ENCODE measurements at regions not wholly inside any gene's neighbourhood (a gene's known extent, or its start where the extent isn't known, plus 50 kb on each side); places are given as distances from the start of the nearest gene placed in this dataset.

GRCh38 chr3:145209561-145209960 is 951.4 kb downstream of the PLOD2 start:
- H2AFZ ChIP-seq: no peak overlapping the region
- no peaks in the 10 kb centered on the region for H3K9me3 ChIP-seq (ENCODE audit: insufficient read depth, low read depth)
- intact Hi-C loops (cut with micrococcal nuclease; ENCODE audit: unreplicated experiment): no loop called here
- H3K79me2 ChIP-seq (ENCODE audit: low read depth): no peaks in the 10 kb centered on the region
- H3K9me2 ChIP-seq (ENCODE audit: insufficient read depth): no peaks in the 10 kb centered on the region
- no peaks in the 10 kb centered on the region for H3F3A ChIP-seq (ENCODE audit: insufficient read depth, low read depth)
- H3K36me3 ChIP-seq (ENCODE audit: low read depth): no peaks in the 10 kb centered on the region
- DNase-seq: no peak
- no peaks in the 10 kb centered on the region for H3K4me1 ChIP-seq (replicated peaks; ENCODE audit: insufficient read depth)
- no peak overlapping the region for H3K27ac ChIP-seq
- no peak overlapping the region for H3K4me3 ChIP-seq
- H3K4me2 ChIP-seq: no peak overlapping the region
- no peaks in the 10 kb centered on the region for H4K20me1 ChIP-seq (ENCODE audit: insufficient read depth)
- H3K27me3 ChIP-seq (ENCODE audit: insufficient read depth, low read depth): no peaks in the 10 kb centered on the region
- TF ChIP-seq CTCF (conservative IDR thresholded peaks at IDR 0.05) (no peak), EZH2 (IDR thresholded peaks at IDR 0.05; ENCODE audit: low read depth) (no peak)
- BruUV-seq (replicated peaks): no TSS peak
- ChIA-PET CTCF (no interaction called here), POLR2A (ENCODE audit: unreplicated experiment) (no interaction called here)

- Histone ChIP-seq H2AFZ (no peak overlapping the region), H3K4me2 (no peak overlapping the region), H3K9me2 (ENCODE audit: insufficient read depth) (no peaks in the 10 kb centered on the region), H3K9me3 (ENCODE audit: insufficient read depth, low read depth) (no peaks in the 10 kb centered on the region), H3K4me1 (replicated peaks; ENCODE audit: insufficient read depth) (no peaks in the 10 kb centered on the region), H3F3A (ENCODE audit: insufficient read depth, low read depth) (no peaks in the 10 kb centered on the region), H3K27me3 (ENCODE audit: insufficient read depth, low read depth) (no peaks in the 10 kb centered on the region), H4K20me1 (ENCODE audit: insufficient read depth) (no peaks in the 10 kb centered on the region), H3K36me3 (ENCODE audit: low read depth) (no peaks in the 10 kb centered on the region), H3K4me3 (no peak overlapping the region), H3K79me2 (ENCODE audit: low read depth) (no peaks in the 10 kb centered on the region), H3K27ac (no peak overlapping the region)
- ChIA-PET CTCF (no interaction called here), POLR2A (ENCODE audit: unreplicated experiment) (no interaction called here)
- intact Hi-C loops (cut with micrococcal nuclease; ENCODE audit: unreplicated experiment): no loop called here
- BruUV-seq (replicated peaks): no TSS peak
- TF ChIP-seq CTCF (conservative IDR thresholded peaks at IDR 0.05): no peak
- no peak for DNase-seq
These were observed 941.4 kb downstream of the PLOD2 start for GRCh38 chr3:145219355-145220235.

GRCh38 chr3:145224886-145225285 is 936.1 kb downstream of the PLOD2 start:
- POLR2A ChIA-PET (ENCODE audit: unreplicated experiment): no interaction called here
- CTCF ChIA-PET: no interaction called here
- no peak for DNase-seq
- no peaks in the 10 kb centered on the region for H3K4me1 ChIP-seq (replicated peaks; ENCODE audit: insufficient read depth)
- H3K36me3 ChIP-seq (ENCODE audit: low read depth): no peaks in the 10 kb centered on the region
- H3K9me3 ChIP-seq (ENCODE audit: insufficient read depth, low read depth): no peaks in the 10 kb centered on the region
- intact Hi-C loops (cut with micrococcal nuclease; ENCODE audit: unreplicated experiment): no loop called here
- TF ChIP-seq CTCF (conservative IDR thresholded peaks at IDR 0.05): no peak
- no peak for TF ChIP-seq EZH2 (IDR thresholded peaks at IDR 0.05; ENCODE audit: low read depth)
- H3K79me2 ChIP-seq (ENCODE audit: low read depth): no peaks in the 10 kb centered on the region
- no peaks in the 10 kb centered on the region; the same call in 1 of the 2 replicates for H3K9me2 ChIP-seq (ENCODE audit: insufficient read depth)
- no peak overlapping the region for H3K4me2 ChIP-seq
- no peaks in the 10 kb centered on the region for H4K20me1 ChIP-seq (ENCODE audit: insufficient read depth)
- no peaks in the 10 kb centered on the region for H3K27me3 ChIP-seq (ENCODE audit: insufficient read depth, low read depth)
- no peak overlapping the region for H3K4me3 ChIP-seq
- no peak overlapping the region for H2AFZ ChIP-seq
- no peak overlapping the region for H3K27ac ChIP-seq
- no peaks in the 10 kb centered on the region for H3F3A ChIP-seq (ENCODE audit: insufficient read depth, low read depth)
- BruUV-seq (replicated peaks): no TSS peak

Measured in PC-9 (cell line).